ENCODE measurements at regions not wholly inside any gene's neighbourhood (a gene's known extent, or its start where the extent isn't known, plus 50 kb on each side); places are given as distances from the start of the nearest gene placed in this dataset.

DNA sequence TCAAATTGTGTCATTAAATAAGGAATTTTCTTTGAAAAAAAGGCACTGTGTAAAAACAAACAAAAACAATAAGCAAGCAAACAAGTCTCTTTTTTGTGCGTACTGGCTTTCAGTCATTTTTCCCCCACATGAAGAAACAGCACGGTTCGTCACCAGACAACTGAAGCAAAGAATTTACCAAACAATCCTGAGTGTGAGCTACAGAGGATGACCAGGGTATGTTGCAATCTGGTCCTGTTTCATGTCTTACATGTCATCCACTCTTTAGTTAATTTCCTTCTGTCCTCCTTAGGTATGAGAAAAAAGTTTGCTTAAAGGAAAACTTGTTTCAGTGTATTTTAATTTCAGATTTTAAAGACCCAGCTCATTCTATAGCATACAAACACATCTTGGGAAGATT, 1080.7 kb upstream of the NUDT12 start:
- no peak for TF ChIP-seq POLR2A (IDR thresholded peaks at IDR 0.05; ENCODE audit: low read depth, low read length)
- TF ChIP-seq, protein P1, sequence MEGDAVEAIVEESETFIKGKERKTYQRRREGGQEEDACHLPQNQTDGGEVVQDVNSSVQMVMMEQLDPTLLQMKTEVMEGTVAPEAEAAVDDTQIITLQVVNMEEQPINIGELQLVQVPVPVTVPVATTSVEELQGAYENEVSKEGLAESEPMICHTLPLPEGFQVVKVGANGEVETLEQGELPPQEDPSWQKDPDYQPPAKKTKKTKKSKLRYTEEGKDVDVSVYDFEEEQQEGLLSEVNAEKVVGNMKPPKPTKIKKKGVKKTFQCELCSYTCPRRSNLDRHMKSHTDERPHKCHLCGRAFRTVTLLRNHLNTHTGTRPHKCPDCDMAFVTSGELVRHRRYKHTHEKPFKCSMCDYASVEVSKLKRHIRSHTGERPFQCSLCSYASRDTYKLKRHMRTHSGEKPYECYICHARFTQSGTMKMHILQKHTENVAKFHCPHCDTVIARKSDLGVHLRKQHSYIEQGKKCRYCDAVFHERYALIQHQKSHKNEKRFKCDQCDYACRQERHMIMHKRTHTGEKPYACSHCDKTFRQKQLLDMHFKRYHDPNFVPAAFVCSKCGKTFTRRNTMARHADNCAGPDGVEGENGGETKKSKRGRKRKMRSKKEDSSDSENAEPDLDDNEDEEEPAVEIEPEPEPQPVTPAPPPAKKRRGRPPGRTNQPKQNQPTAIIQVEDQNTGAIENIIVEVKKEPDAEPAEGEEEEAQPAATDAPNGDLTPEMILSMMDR (IDR thresholded peaks at IDR 0.05; ENCODE audit: extremely low read depth in 1 of 2, insufficient read depth in 1 of 2, low read depth in 1 of 2, low read length in 2 of 2), result no peak
- TF ChIP-seq, protein P2, sequence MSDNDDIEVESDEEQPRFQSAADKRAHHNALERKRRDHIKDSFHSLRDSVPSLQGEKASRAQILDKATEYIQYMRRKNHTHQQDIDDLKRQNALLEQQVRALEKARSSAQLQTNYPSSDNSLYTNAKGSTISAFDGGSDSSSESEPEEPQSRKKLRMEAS (IDR thresholded peaks at IDR 0.05; ENCODE audit: insufficient read depth, insufficient read length), result no peak
- TF ChIP-seq POLR2AphosphoS5 (IDR thresholded peaks at IDR 0.05; ENCODE audit: insufficient read depth, low read depth, low read length), result no peak
- no peak for TF ChIP-seq EZH2 (IDR thresholded peaks at IDR 0.05; ENCODE audit: borderline replicate concordance, low read depth, low read length, severe bottlenecking)
- no peak for TF ChIP-seq JUN (IDR thresholded peaks at IDR 0.05; ENCODE audit: borderline replicate concordance, insufficient read depth, insufficient read length, low read depth)
- no peak for TF ChIP-seq FOS (IDR thresholded peaks at IDR 0.05; ENCODE audit: borderline replicate concordance, insufficient read depth, low read length)
- no peak for TF ChIP-seq MYC (IDR thresholded peaks at IDR 0.05; ENCODE audit: low read depth, low read length)
- no peak for TF ChIP-seq GATA2 (IDR thresholded peaks at IDR 0.05; ENCODE audit: insufficient read depth, insufficient read length, low read depth, low read length)

Measured in endothelial cell of umbilical vein (primary cell).